HepG2 (cell line): ENCODE measurements at regions not wholly inside any gene's neighbourhood (a gene's known extent, or its start where the extent isn't known, plus 50 kb on each side); places are given as distances from the start of the nearest gene placed in this dataset.

Experiments
- BRCA1 ChIP-seq: sonication (generic); formaldehyde crosslinking; IDR thresholded peaks from 2 replicates; pipeline ENCODE4 v1.4.0; 2020; ENCODE audit warnings: missing genetic modification reagents
- EZH2 ChIP-seq: conservative IDR thresholded peaks from 2 replicates; pipeline ENCODE4 v1.6.1; 2012; ENCODE audit warnings: mild to moderate bottlenecking, low read depth, low read length, moderate library complexity
- POLR2A ChIP-seq, 2 experiments: IDR thresholded peaks; 2 replicates each; pipeline ENCODE4 v1.6.1; 2011; ENCODE audit warnings: low read depth in 2 of 2, low read length in 2 of 2, mild to moderate bottlenecking in 1 of 2, moderate library complexity in 1 of 2; ENCODE audit not compliant: insufficient read depth in 1 of 2
- POLR2AphosphoS5 ChIP-seq: IDR thresholded peaks from 2 replicates; pipeline ENCODE4 v1.6.1; 2012; ENCODE audit warnings: low read depth, low read length
- TCF7L2 ChIP-seq: IDR thresholded peaks from 2 replicates; pipeline ENCODE4 v1.6.1; 2011; ENCODE audit warnings: mild to moderate bottlenecking, low read depth, low read length, moderate library complexity
- UBTF ChIP-seq: sonication (generic); formaldehyde crosslinking; IDR thresholded peaks from 2 replicates; pipeline ENCODE4 v1.4.0; 2020; ENCODE audit warnings: mild to moderate bottlenecking, missing genetic modification reagents
- ZEB1 ChIP-seq: IDR thresholded peaks from 2 replicates; pipeline ENCODE4 v1.6.1; 2012; ENCODE audit warnings: mild to moderate bottlenecking, low read depth, inconsistent platforms; ENCODE audit not compliant: insufficient replicate concordance
- ZNF263 ChIP-seq: sonication (generic); formaldehyde crosslinking; IDR thresholded peaks from 2 replicates; pipeline ENCODE4 v1.4.0; 2020; ENCODE audit warnings: missing genetic modification reagents
- ZNF407 ChIP-seq: sonication (generic); formaldehyde crosslinking; IDR thresholded peaks from one replicate; pipeline ENCODE4 v1.5.1; 2020; ENCODE audit warnings: mild to moderate bottlenecking, missing genetic modification reagents; ENCODE audit errors: not compliant biosample characterization

- TF ChIP-seq POLR2A (IDR thresholded peaks at IDR 0.05; ENCODE audit: insufficient read depth in 1 of 2, low read depth in 2 of 2, low read length in 2 of 2) = no peak
- no peak for TF ChIP-seq EZH2
- no peak for TF ChIP-seq ZNF407 (CRISPR knock-in tag)
- TF ChIP-seq POLR2AphosphoS5 = no peak
- no peak for TF ChIP-seq UBTF (CRISPR knock-in tag)
- TF ChIP-seq BRCA1 (CRISPR knock-in tag) = no peak
- TF ChIP-seq ZNF263 (CRISPR knock-in tag) = no peak
- TF ChIP-seq TCF7L2 = no peak
- TF ChIP-seq ZEB1 = no peak
Measured at GRCh38 chr1:57796616-57797015, 372.8 kb upstream of the DAB1 start.
